Kidney glomerular epithelial cell (primary cell): ENCODE measurements at regions not wholly inside any gene's neighbourhood (a gene's known extent, or its start where the extent isn't known, plus 50 kb on each side); places are given as distances from the start of the nearest gene placed in this dataset.
"Not testable (repeated sequence)": the region's sequence is repeated elsewhere in the genome, so short reads cannot be mapped to it uniquely, and the experiment has no call there.

Source experiments
- DNase-seq: peaks from one replicate; lab custom pipeline; 2025; lab: John Stamatoyannopoulos, UW

GRCh38 chr9:39463696-39464095 is 108.2 kb downstream of the SPATA31A1 start:
- DNase-seq: not testable (repeated sequence)

- peak; percentile 66 for DNase-seq
Measured at GRCh38 chr9:39464122-39464777, 108.8 kb downstream of the SPATA31A1 start.

- DNase-seq: not testable (repeated sequence)
Measured at GRCh38 chr9:39474499-39474898, 119.0 kb downstream of the SPATA31A1 start.

GRCh38 chr9:39483073-39483472 is 127.6 kb downstream of the SPATA31A1 start:
- DNase-seq: not testable (repeated sequence)

GRCh38 chr9:39483880-39484279 is 128.4 kb downstream of the SPATA31A1 start:
- DNase-seq: not testable (repeated sequence)

GRCh38 chr9:39484292-39484691 is 128.8 kb downstream of the SPATA31A1 start:
- DNase-seq: not testable (repeated sequence)

- DNase-seq: not testable (repeated sequence)
Measured at GRCh38 chr9:39487477-39487876, 132.0 kb downstream of the SPATA31A1 start.

GRCh38 chr9:39496248-39496647 is 140.8 kb downstream of the SPATA31A1 start:
- DNase-seq: not testable (repeated sequence)

- DNase-seq: not testable (repeated sequence)
Measured at GRCh38 chr9:39503178-39503577, 147.7 kb downstream of the SPATA31A1 start.

- DNase-seq: not testable (repeated sequence)
Measured at GRCh38 chr9:39527387-39528029, 172.0 kb downstream of the SPATA31A1 start.

- not testable (repeated sequence) for DNase-seq
Measured at GRCh38 chr9:39532597-39532996, 177.1 kb downstream of the SPATA31A1 start.

GRCh38 chr9:39533001-39533762 is 177.7 kb downstream of the SPATA31A1 start:
- DNase-seq: not testable (repeated sequence)

GRCh38 chr9:39533763-39534548 is 178.5 kb downstream of the SPATA31A1 start:
- DNase-seq: not testable (repeated sequence)

GRCh38 chr9:39534897-39535296 is 179.4 kb downstream of the SPATA31A1 start:
- DNase-seq: not testable (repeated sequence)

GRCh38 chr9:39542157-39542556 is 186.7 kb downstream of the SPATA31A1 start:
- DNase-seq: not testable (repeated sequence)

- not testable (repeated sequence) for DNase-seq
Measured at GRCh38 chr9:39545079-39545478, 189.6 kb downstream of the SPATA31A1 start.

- DNase-seq: not testable (repeated sequence)
Measured at GRCh38 chr9:39550573-39550972, 195.1 kb downstream of the SPATA31A1 start.

- not testable (repeated sequence) for DNase-seq
Measured at GRCh38 chr9:39551544-39551943, 196.1 kb downstream of the SPATA31A1 start.

- not testable (repeated sequence) for DNase-seq
Measured at GRCh38 chr9:39552242-39552881, 196.9 kb downstream of the SPATA31A1 start.

- DNase-seq: not testable (repeated sequence)
Measured at GRCh38 chr9:39554352-39554751, 198.9 kb downstream of the SPATA31A1 start.

GRCh38 chr9:39559384-39559783 is 203.9 kb downstream of the SPATA31A1 start:
- not testable (repeated sequence) for DNase-seq
